GM23338 (cell line): ENCODE measurements at regions not wholly inside any gene's neighbourhood (a gene's known extent, or its start where the extent isn't known, plus 50 kb on each side); places are given as distances from the start of the nearest gene placed in this dataset.

Experiments
- ATAC-seq: fragments of 200-7000 bp; cut with Tn5 transposase; 3 replicates; pipeline ENCODE4 v1.9.1; 2020
- DNase-seq: peaks from one replicate; pipeline ENCODE4 v3.0.0-alpha.2; 2015; ENCODE audit warnings: low spot score
- H2AFZ ChIP-seq: fragments of 200-600 bp; sonication (generic); 2 replicates; pipeline ENCODE4 v1.8.0; 2016; ENCODE audit warnings: antibody characterized with exemption, mild to moderate bottlenecking, moderate library complexity
- H3F3A ChIP-seq: fragments of 200-600 bp; sonication (generic); replicated peaks from 2 replicates; pipeline ENCODE4 v1.8.0; 2017; ENCODE audit warnings: antibody characterized with exemption, mixed run types, low read depth
- H3K27ac ChIP-seq: fragments of 200-600 bp; sonication (generic); 2 replicates; pipeline ENCODE4 v1.6.1; 2016; ENCODE audit warnings: low read depth
- H3K27me3 ChIP-seq: fragments of 200-600 bp; sonication (generic); 2 replicates; pipeline ENCODE4 v1.8.0; 2016; ENCODE audit warnings: mild to moderate bottlenecking, mixed run types, moderate library complexity; ENCODE audit not compliant: insufficient read depth
- H3K36me3 ChIP-seq: fragments of 200-600 bp; sonication (generic); 2 replicates; pipeline ENCODE4 v1.8.0; 2016; ENCODE audit warnings: mild to moderate bottlenecking; ENCODE audit not compliant: insufficient read depth
- H3K4me1 ChIP-seq: fragments of 200-600 bp; sonication (generic); 2 replicates; pipeline ENCODE4 v1.8.0; 2016; ENCODE audit warnings: mild to moderate bottlenecking, moderate library complexity; ENCODE audit not compliant: insufficient read depth
- H3K4me2 ChIP-seq: fragments of 200-600 bp; sonication (generic); 2 replicates; pipeline ENCODE4 v1.7.1; 2017; ENCODE audit warnings: mixed run types
- H3K4me3 ChIP-seq: fragments of 200-600 bp; sonication (generic); 2 replicates; pipeline ENCODE4 v1.6.1; 2016; ENCODE audit warnings: mixed run types
- H3K79me2 ChIP-seq: fragments of 200-600 bp; sonication (generic); replicated peaks from 2 replicates; pipeline ENCODE4 v1.8.0; 2017; ENCODE audit warnings: mild to moderate bottlenecking; ENCODE audit not compliant: insufficient read depth
- H3K9me2 ChIP-seq: fragments of 200-600 bp; sonication (generic); 2 replicates; pipeline ENCODE4 v1.8.0; 2017; ENCODE audit not compliant: insufficient read depth
- H4K20me1 ChIP-seq: fragments of 200-600 bp; sonication (generic); replicated peaks from 2 replicates; pipeline ENCODE4 v1.8.0; 2017; ENCODE audit warnings: mild to moderate bottlenecking; ENCODE audit not compliant: insufficient read depth
- H3K27ac Mint-ChIP-seq: 2 replicates; pipeline ENCODE4 v1.8.0; 2020; ENCODE audit warnings: inconsistent platforms, mild to moderate bottlenecking, moderate library complexity, mixed read lengths
- H3K27me3 Mint-ChIP-seq: 3 replicates; pipeline ENCODE4 v1.8.0; 2022; ENCODE audit warnings: low read depth, mild to moderate bottlenecking, moderate library complexity, mixed read lengths, inconsistent platforms; ENCODE audit not compliant: insufficient read depth, poor library complexity
- H3K36me3 Mint-ChIP-seq: 3 replicates; pipeline ENCODE4 v1.8.0; 2021; ENCODE audit warnings: low read depth, mild to moderate bottlenecking, inconsistent platforms, moderate library complexity, mixed read lengths
- H3K4me1 Mint-ChIP-seq: 3 replicates; pipeline ENCODE4 v1.8.0; 2020; ENCODE audit warnings: mild to moderate bottlenecking, inconsistent platforms, mixed read lengths
- H3K4me3 Mint-ChIP-seq: 3 replicates; pipeline ENCODE4 v1.8.0; 2021; ENCODE audit warnings: moderate library complexity, mild to moderate bottlenecking, inconsistent platforms, mixed read lengths
- H3K9me3 Mint-ChIP-seq: 3 replicates; pipeline ENCODE4 v1.8.0; 2020; ENCODE audit warnings: moderate library complexity, mild to moderate bottlenecking, inconsistent platforms, mixed read lengths
- CREB1 ChIP-seq: fragments of 250-450 bp; sonication (Bioruptor Pico); IDR thresholded peaks from 2 replicates; pipeline ENCODE4 v1.5.0; 2020; ENCODE audit warnings: low read depth, mild to moderate bottlenecking, moderate library complexity
- ETS1 ChIP-seq: IDR thresholded peaks from 2 replicates; pipeline ENCODE4 v1.6.1; 2016; ENCODE audit warnings: antibody characterized with exemption
- EZH2 ChIP-seq: fragments of 200-600 bp; sonication (generic); IDR thresholded peaks from one replicate; pipeline ENCODE4 v1.8.0; 2017; ENCODE audit warnings: antibody characterized with exemption, mild to moderate bottlenecking, low read depth; ENCODE audit not compliant: unreplicated experiment
- EZH2phosphoT487 ChIP-seq: fragments of 200-600 bp; sonication (generic); IDR thresholded peaks from one replicate; pipeline ENCODE4 v1.8.1; 2018; ENCODE audit warnings: antibody characterized with exemption; ENCODE audit not compliant: unreplicated experiment
- JUNB ChIP-seq: IDR thresholded peaks from one replicate; pipeline ENCODE4 v1.6.1; 2016; ENCODE audit warnings: antibody characterized with exemption; ENCODE audit not compliant: unreplicated experiment
- NANOG ChIP-seq: IDR thresholded peaks from 2 replicates; pipeline ENCODE4 v1.6.1; 2016; ENCODE audit warnings: antibody characterized with exemption, borderline replicate concordance
- POLR2AphosphoS5 ChIP-seq: IDR thresholded peaks from 2 replicates; pipeline ENCODE4 v1.6.1; 2016; ENCODE audit warnings: antibody characterized with exemption, low read depth
- REST ChIP-seq: IDR thresholded peaks from one replicate; pipeline ENCODE4 v1.6.1; 2018; ENCODE audit warnings: antibody characterized with exemption; ENCODE audit not compliant: unreplicated experiment
- STAT1 ChIP-seq: IDR thresholded peaks from one replicate; pipeline ENCODE4 v1.6.1; 2016; ENCODE audit warnings: antibody characterized with exemption; ENCODE audit not compliant: unreplicated experiment
- ZNF331 ChIP-seq: fragments of 250-450 bp; sonication (Bioruptor Pico); IDR thresholded peaks from 2 replicates; pipeline ENCODE4 v1.5.0; 2020; ENCODE audit warnings: low read depth, mild to moderate bottlenecking, moderate library complexity
- TF ChIP-seq, protein P1 (sequence below): fragments of 250-450 bp; sonication (Bioruptor Pico); IDR thresholded peaks from 2 replicates; pipeline ENCODE4 v1.5.0; 2020; ENCODE audit warnings: mild to moderate bottlenecking, moderate library complexity

- no peak for DNase-seq
- Mint-ChIP-seq H3K4me3 (no peak overlapping the region), H3K4me1 (peaks cover 8% of the 10 kb centered on the region), H3K27ac (no peak overlapping the region), H3K36me3 (no peaks in the 10 kb centered on the region), H3K27me3 (peaks cover 4% of the 10 kb centered on the region), H3K9me3 (peaks cover 2% of the 10 kb centered on the region; the same call in 2 of the 3 replicates)
- no peak for ATAC-seq
- no peaks in the 10 kb centered on the region for H3K36me3 ChIP-seq
- H3K4me2 ChIP-seq, result no peak overlapping the region
- no peak overlapping the region for H3K4me3 ChIP-seq
- H3K79me2 ChIP-seq, result no peaks in the 10 kb centered on the region
- H4K20me1 ChIP-seq, result no peaks in the 10 kb centered on the region
- 0 out of 2 replicates have a peak, but pooled peaks cover 6% of the 10 kb centered on the region for H3F3A ChIP-seq
- TF ChIP-seq JUNB (no peak), ZNF331 (CRISPR knock-in tag) (no peak), NANOG (no peak), POLR2AphosphoS5 (no peak), REST (no peak), EZH2 (no peak), EZH2phosphoT487 (no peak), ETS1 (no peak), CREB1 (CRISPR knock-in tag) (no peak)
- H3K9me2 ChIP-seq, result no peaks in the 10 kb centered on the region
- no peaks in the 10 kb centered on the region for H3K27me3 ChIP-seq
- H3K4me1 ChIP-seq, result no peaks in the 10 kb centered on the region
- H3K27ac ChIP-seq, result no peak overlapping the region
- no peak overlapping the region for H2AFZ ChIP-seq
Measured at GRCh38 chr11:134764966-134765365, 352.9 kb upstream of the B3GAT1 start.

- Histone ChIP-seq H2AFZ (no peak overlapping the region), H3K27ac (no peak overlapping the region), H3K36me3 (no peaks in the 10 kb centered on the region), H3K79me2 (no peaks in the 10 kb centered on the region), H3K4me2 (no peak overlapping the region), H3K9me2 (no peaks in the 10 kb centered on the region), H4K20me1 (no peaks in the 10 kb centered on the region), H3K4me3 (no peak overlapping the region), H3K4me1 (no peaks in the 10 kb centered on the region), H3F3A (0 out of 2 replicates have a peak, but pooled peaks cover 6% of the 10 kb centered on the region), H3K27me3 (no peaks in the 10 kb centered on the region)
- H3K9me3 Mint-ChIP-seq, result peaks cover 2% of the 10 kb centered on the region; the same call in 2 of the 3 replicates
- peaks cover 8% of the 10 kb centered on the region for H3K4me1 Mint-ChIP-seq
- no peaks in the 10 kb centered on the region for H3K36me3 Mint-ChIP-seq
- no peak overlapping the region for H3K27ac Mint-ChIP-seq
- H3K27me3 Mint-ChIP-seq, result peaks cover 4% of the 10 kb centered on the region
- no peak for DNase-seq
- no peak for ATAC-seq
- no peak overlapping the region for H3K4me3 Mint-ChIP-seq
- no peak for TF ChIP-seq ETS1
- TF ChIP-seq, protein P1, sequence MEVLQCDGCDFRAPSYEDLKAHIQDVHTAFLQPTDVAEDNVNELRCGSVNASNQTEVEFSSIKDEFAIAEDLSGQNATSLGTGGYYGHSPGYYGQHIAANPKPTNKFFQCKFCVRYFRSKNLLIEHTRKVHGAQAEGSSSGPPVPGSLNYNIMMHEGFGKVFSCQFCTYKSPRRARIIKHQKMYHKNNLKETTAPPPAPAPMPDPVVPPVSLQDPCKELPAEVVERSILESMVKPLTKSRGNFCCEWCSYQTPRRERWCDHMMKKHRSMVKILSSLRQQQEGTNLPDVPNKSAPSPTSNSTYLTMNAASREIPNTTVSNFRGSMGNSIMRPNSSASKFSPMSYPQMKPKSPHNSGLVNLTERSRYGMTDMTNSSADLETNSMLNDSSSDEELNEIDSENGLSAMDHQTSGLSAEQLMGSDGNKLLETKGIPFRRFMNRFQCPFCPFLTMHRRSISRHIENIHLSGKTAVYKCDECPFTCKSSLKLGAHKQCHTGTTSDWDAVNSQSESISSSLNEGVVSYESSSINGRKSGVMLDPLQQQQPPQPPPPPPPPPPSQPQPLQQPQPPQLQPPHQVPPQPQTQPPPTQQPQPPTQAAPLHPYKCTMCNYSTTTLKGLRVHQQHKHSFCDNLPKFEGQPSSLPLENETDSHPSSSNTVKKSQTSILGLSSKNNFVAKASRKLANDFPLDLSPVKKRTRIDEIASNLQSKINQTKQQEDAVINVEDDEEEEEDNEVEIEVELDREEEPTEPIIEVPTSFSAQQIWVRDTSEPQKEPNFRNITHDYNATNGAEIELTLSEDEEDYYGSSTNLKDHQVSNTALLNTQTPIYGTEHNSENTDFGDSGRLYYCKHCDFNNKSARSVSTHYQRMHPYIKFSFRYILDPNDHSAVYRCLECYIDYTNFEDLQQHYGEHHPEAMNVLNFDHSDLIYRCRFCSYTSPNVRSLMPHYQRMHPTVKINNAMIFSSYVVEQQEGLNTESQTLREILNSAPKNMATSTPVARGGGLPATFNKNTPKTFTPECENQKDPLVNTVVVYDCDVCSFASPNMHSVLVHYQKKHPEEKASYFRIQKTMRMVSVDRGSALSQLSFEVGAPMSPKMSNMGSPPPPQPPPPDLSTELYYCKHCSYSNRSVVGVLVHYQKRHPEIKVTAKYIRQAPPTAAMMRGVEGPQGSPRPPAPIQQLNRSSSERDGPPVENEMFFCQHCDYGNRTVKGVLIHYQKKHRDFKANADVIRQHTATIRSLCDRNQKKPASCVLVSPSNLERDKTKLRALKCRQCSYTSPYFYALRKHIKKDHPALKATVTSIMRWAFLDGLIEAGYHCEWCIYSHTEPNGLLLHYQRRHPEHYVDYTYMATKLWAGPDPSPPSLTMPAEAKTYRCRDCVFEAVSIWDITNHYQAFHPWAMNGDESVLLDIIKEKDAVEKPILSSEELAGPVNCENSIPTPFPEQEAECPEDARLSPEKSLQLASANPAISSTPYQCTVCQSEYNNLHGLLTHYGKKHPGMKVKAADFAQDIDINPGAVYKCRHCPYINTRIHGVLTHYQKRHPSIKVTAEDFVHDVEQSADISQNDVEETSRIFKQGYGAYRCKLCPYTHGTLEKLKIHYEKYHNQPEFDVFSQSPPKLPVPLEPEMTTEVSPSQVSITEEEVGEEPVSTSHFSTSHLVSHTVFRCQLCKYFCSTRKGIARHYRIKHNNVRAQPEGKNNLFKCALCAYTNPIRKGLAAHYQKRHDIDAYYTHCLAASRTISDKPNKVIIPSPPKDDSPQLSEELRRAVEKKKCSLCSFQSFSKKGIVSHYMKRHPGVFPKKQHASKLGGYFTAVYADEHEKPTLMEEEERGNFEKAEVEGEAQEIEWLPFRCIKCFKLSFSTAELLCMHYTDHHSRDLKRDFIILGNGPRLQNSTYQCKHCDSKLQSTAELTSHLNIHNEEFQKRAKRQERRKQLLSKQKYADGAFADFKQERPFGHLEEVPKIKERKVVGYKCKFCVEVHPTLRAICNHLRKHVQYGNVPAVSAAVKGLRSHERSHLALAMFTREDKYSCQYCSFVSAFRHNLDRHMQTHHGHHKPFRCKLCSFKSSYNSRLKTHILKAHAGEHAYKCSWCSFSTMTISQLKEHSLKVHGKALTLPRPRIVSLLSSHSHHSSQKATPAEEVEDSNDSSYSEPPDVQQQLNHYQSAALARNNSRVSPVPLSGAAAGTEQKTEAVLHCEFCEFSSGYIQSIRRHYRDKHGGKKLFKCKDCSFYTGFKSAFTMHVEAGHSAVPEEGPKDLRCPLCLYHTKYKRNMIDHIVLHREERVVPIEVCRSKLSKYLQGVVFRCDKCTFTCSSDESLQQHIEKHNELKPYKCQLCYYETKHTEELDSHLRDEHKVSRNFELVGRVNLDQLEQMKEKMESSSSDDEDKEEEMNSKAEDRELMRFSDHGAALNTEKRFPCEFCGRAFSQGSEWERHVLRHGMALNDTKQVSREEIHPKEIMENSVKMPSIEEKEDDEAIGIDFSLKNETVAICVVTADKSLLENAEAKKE, result no peak
- no peak for TF ChIP-seq JUNB
- TF ChIP-seq STAT1, result no peak
- TF ChIP-seq ZNF331 (CRISPR knock-in tag), result no peak
Measured at GRCh38 chr11:134764367-134764766, 352.3 kb upstream of the B3GAT1 start.
